SK-N-SH (cell line): ENCODE measurements at regions not wholly inside any gene's neighbourhood (a gene's known extent, or its start where the extent isn't known, plus 50 kb on each side); places are given as distances from the start of the nearest gene placed in this dataset.
A peak's percentile ranks its signal among the peaks of the same experiment; 100 is the strongest.

ENCODE experiments used
- CTCF ChIA-PET: fragments of 300-600, 350-600 bp; formaldehyde crosslinking; extraction: SDS; loops from one replicate; lab custom pipeline; 2021; lab: Yijun Ruan, JAX
- POLR2A ChIA-PET: fragments of 350-600 bp; sonication (Branson Sonifier 250); formaldehyde crosslinking; extraction: SDS; loops from one replicate; lab custom pipeline; 2020; ENCODE audit warnings: antibody characterized with exemption, inconsistent platforms; lab: Yijun Ruan, JAX
- DNase-seq: peaks from one replicate; pipeline ENCODE4 v3.0.0; 2012
- H2AFZ ChIP-seq: fragments of 200-600 bp; sonication (generic); 2 replicates; pipeline ENCODE4 v1.8.1; 2016; ENCODE audit warnings: antibody characterized with exemption, mild to moderate bottlenecking, low read depth
- H3F3A ChIP-seq: fragments of 200-600 bp; sonication (generic); replicated peaks from 2 replicates; pipeline ENCODE3; 2016; ENCODE audit warnings: antibody characterized with exemption, mild to moderate bottlenecking; ENCODE audit not compliant: insufficient read depth
- H3K27ac ChIP-seq, 2 experiments: fragments of 200-500 bp in 1 of 2; fragments of 200-600 bp in 1 of 2; sonication (Bioruptor generic) in 1 of 2; sonication (generic), shearing (Covaris generic) in 1 of 2; 2 replicates each; pipeline versions ENCODE4 v1.5.1 to v1.6.1; 2014 to 2016; ENCODE audit warnings: low read depth in 2 of 2, inconsistent platforms in 1 of 2, low read length in 1 of 2, mild to moderate bottlenecking in 1 of 2, mixed read lengths in 1 of 2
- H3K27me3 ChIP-seq: fragments of 200-600 bp; sonication (generic), shearing (Covaris generic); 2 replicates; pipeline ENCODE4 v1.6.1; 2016; ENCODE audit warnings: mixed run types; ENCODE audit not compliant: insufficient read depth
- H3K36me3 ChIP-seq, 2 experiments: fragments of 200-500 bp in 1 of 2; fragments of 200-600 bp in 1 of 2; sonication (Bioruptor generic) in 1 of 2; sonication (generic) in 1 of 2; replicated peaks in 1 of 2; 2 replicates each; pipeline versions ENCODE3 to v1.5.1; 2014 to 2016; ENCODE audit warnings: low read length in 1 of 2, mild to moderate bottlenecking in 1 of 2; ENCODE audit not compliant: insufficient read depth in 2 of 2, control insufficient read depth in 1 of 2
- H3K4me1 ChIP-seq, 2 experiments: fragments of 200-500 bp in 1 of 2; fragments of 200-600 bp in 1 of 2; sonication (Bioruptor generic) in 1 of 2; sonication (generic), shearing (Covaris generic) in 1 of 2; 2 replicates each; pipeline versions ENCODE4 v1.5.1 to v1.6.1; 2014 to 2016; ENCODE audit warnings: low read depth in 1 of 2, low read length in 1 of 2, mixed run types in 1 of 2; ENCODE audit not compliant: insufficient read depth in 2 of 2, control insufficient read depth in 1 of 2
- H3K4me2 ChIP-seq: fragments of 200-600 bp; sonication (generic), shearing (Covaris generic); 2 replicates; pipeline ENCODE4 v1.6.1; 2017; ENCODE audit warnings: mixed run types
- H3K4me3 ChIP-seq, 2 experiments: fragments of 200-500 bp in 1 of 2; fragments of 200-600 bp in 1 of 2; sonication (Bioruptor generic) in 1 of 2; sonication (generic), shearing (Covaris generic) in 1 of 2; 2 replicates each; pipeline versions ENCODE4 v1.5.1 to v1.8.1; 2014 to 2016; ENCODE audit warnings: low read depth in 2 of 2, inconsistent platforms in 1 of 2, low read length in 1 of 2, mild to moderate bottlenecking in 1 of 2, mixed read lengths in 1 of 2, moderate library complexity in 1 of 2
- H3K79me2 ChIP-seq: fragments of 200-600 bp; sonication (generic); 2 replicates; pipeline ENCODE4 v1.8.1; 2017; ENCODE audit warnings: mild to moderate bottlenecking; ENCODE audit not compliant: insufficient read depth
- H3K9ac ChIP-seq: fragments of 200-600 bp; sonication (generic); 2 replicates; pipeline ENCODE4 v1.6.1; 2017; ENCODE audit warnings: mixed run types
- H3K9me2 ChIP-seq: fragments of 200-600 bp; sonication (generic); 2 replicates; pipeline ENCODE4 v1.6.1; 2017; ENCODE audit warnings: mixed run types
- H3K9me3 ChIP-seq: fragments of 200-600 bp; sonication (generic); 2 replicates; pipeline ENCODE4 v1.6.1; 2017; ENCODE audit warnings: mixed run types, mild to moderate bottlenecking, moderate library complexity
- H4K20me1 ChIP-seq: fragments of 200-600 bp; sonication (generic); 2 replicates; pipeline ENCODE4 v1.6.1; 2017; ENCODE audit warnings: mild to moderate bottlenecking, mixed run types; ENCODE audit not compliant: insufficient read depth
- CTCF ChIP-seq: fragments of 200-600 bp; sonication (generic); IDR thresholded peaks from 2 replicates; pipeline ENCODE4 v1.6.1; 2017; ENCODE audit warnings: antibody characterized with exemption, mild to moderate bottlenecking, moderate library complexity
- ELF1 ChIP-seq: IDR thresholded peaks from 2 replicates; pipeline ENCODE4 v1.4.0; 2012
- EZH2phosphoT487 ChIP-seq: fragments of 200-600 bp; sonication (generic); IDR thresholded peaks from 2 replicates; pipeline ENCODE4 v1.6.1; 2017; ENCODE audit warnings: low read depth, mixed run types, mild to moderate bottlenecking, antibody characterized with exemption, moderate library complexity, borderline replicate concordance
- POLR2AphosphoS5 ChIP-seq: IDR thresholded peaks from 2 replicates; pipeline ENCODE4 v1.6.1; 2012; ENCODE audit warnings: low read depth, low read length
- REST ChIP-seq: IDR thresholded peaks from 2 replicates; pipeline ENCODE4 v1.6.1; 2012; ENCODE audit warnings: mild to moderate bottlenecking, low read depth, low read length, moderate library complexity
- RFX5 ChIP-seq: IDR thresholded peaks from 2 replicates; pipeline ENCODE4 v1.6.1; 2012; ENCODE audit warnings: mild to moderate bottlenecking, improper control_type of control experiment, low read length
- SIN3A ChIP-seq: IDR thresholded peaks from 2 replicates; pipeline ENCODE4 v1.6.1; 2012; ENCODE audit warnings: low read depth, mild to moderate bottlenecking, low read length, moderate library complexity, borderline replicate concordance
- TCF12 ChIP-seq: IDR thresholded peaks from 2 replicates; pipeline ENCODE4 v1.4.0; 2012
- WGBS: methylation state at CpG from one replicate; pipeline ENCODE4 v1.1.6; 2017; ENCODE audit warnings: low lambda C conversion rate; 5-methylcytosine and 5-hydroxymethylcytosine counted together
- TF ChIP-seq, protein P1 (sequence below): IDR thresholded peaks from 2 replicates; pipeline ENCODE4 v1.4.0; 2012; ENCODE audit warnings: low read depth, borderline replicate concordance

GRCh38 chr3:15974647-15975046 is 176.9 kb upstream of the ANKRD28 start:
- ChIA-PET POLR2A (interaction anchor here (0.6 kb wide), 1 partner anchor 116 kb away, joined by 5 read pairs; no protein-coding TSS in a partner anchor), CTCF (no interaction called here)
- Histone ChIP-seq H3K4me1 (no peaks in the 10 kb centered on the region), H3K36me3 (no peaks in the 10 kb centered on the region), H3K9me2 (no peaks in the 10 kb centered on the region), H4K20me1 (no peaks in the 10 kb centered on the region), H3K27me3 (no peaks in the 10 kb centered on the region), H3K4me3 (no peak overlapping the region), H3F3A (no peaks in the 10 kb centered on the region), H3K9ac (no peak overlapping the region), H3K9me3 (0 out of 2 replicates have a peak, but pooled peaks cover 4% of the 10 kb centered on the region), H3K27ac (no peak overlapping the region), H3K79me2 (no peaks in the 10 kb centered on the region), H2AFZ (no peak overlapping the region), H3K4me2 (no peak overlapping the region)
- DNase-seq = no peak
- TF ChIP-seq TCF12 = no peak
- no peak for TF ChIP-seq EZH2phosphoT487
- no peak for TF ChIP-seq RFX5
- TF ChIP-seq REST = no peak
- TF ChIP-seq CTCF = 0 out of 2 replicates have a peak, but pooled peaks have one; percentile 14
- WGBS = 54% methylated on average over 6 of the region's 6 CpGs

GRCh38 chr3:15976524-15976923 is 178.7 kb upstream of the ANKRD28 start:
- 0 out of 2 replicates have a peak, but pooled peaks cover 4% of the 10 kb centered on the region for H3K9me3 ChIP-seq
- no peaks in the 10 kb centered on the region for H4K20me1 ChIP-seq
- H3K79me2 ChIP-seq = no peaks in the 10 kb centered on the region
- no peaks in the 10 kb centered on the region for H3K36me3 ChIP-seq
- H3K4me3 ChIP-seq = no peak overlapping the region
- H3K9ac ChIP-seq = no peak overlapping the region
- ChIA-PET CTCF (no interaction called here), POLR2A (no interaction called here)
- H3K4me2 ChIP-seq = no peak overlapping the region
- H3K27ac ChIP-seq = peak overlapping the region in 1 of 2 experiments; percentile 53; a peak in 2 of 4 replicates
- H3K27me3 ChIP-seq = no peaks in the 10 kb centered on the region
- WGBS = 67% methylated on average over 2 of the region's 2 CpGs
- peak overlapping the region; percentile 42; the same call in 1 of the 2 replicates for H2AFZ ChIP-seq
- no peak for DNase-seq
- H3K4me1 ChIP-seq = peaks cover 0 to 6% of the 10 kb centered on the region in 2 experiments; a peak in 1 of 4 replicates
- TF ChIP-seq ELF1 = no peak
- no peak for TF ChIP-seq SIN3A
- TF ChIP-seq POLR2AphosphoS5 = no peak
- TF ChIP-seq, protein P1, sequence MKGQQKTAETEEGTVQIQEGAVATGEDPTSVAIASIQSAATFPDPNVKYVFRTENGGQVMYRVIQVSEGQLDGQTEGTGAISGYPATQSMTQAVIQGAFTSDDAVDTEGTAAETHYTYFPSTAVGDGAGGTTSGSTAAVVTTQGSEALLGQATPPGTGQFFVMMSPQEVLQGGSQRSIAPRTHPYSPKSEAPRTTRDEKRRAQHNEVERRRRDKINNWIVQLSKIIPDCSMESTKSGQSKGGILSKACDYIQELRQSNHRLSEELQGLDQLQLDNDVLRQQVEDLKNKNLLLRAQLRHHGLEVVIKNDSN = no peak
- peaks cover 2% of the 10 kb centered on the region for H3F3A ChIP-seq
- H3K9me2 ChIP-seq = no peaks in the 10 kb centered on the region
